ENCODE measurements at regions not wholly inside any gene's neighbourhood (a gene's known extent, or its start where the extent isn't known, plus 50 kb on each side); places are given as distances from the start of the nearest gene placed in this dataset.

DNA sequence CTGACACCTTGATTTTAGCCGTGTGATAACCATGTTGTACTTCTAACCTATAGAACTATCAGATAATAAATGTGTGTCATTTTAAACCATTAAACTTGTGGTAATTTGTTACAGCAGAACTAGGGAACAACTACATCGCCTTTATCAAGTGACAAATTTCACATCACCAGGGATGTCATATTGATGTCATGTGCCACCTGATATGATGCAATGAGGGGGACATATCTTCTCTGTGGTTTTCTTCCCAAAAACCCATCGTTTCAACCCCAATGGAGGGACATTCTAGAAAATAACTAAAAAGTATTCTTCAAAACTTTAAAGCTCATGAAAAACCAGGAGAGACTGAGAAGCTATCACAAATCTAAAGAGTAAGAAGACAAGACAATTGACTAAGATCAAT is 212.2 kb downstream of the ETV1 start:
- TF ChIP-seq, protein P1, sequence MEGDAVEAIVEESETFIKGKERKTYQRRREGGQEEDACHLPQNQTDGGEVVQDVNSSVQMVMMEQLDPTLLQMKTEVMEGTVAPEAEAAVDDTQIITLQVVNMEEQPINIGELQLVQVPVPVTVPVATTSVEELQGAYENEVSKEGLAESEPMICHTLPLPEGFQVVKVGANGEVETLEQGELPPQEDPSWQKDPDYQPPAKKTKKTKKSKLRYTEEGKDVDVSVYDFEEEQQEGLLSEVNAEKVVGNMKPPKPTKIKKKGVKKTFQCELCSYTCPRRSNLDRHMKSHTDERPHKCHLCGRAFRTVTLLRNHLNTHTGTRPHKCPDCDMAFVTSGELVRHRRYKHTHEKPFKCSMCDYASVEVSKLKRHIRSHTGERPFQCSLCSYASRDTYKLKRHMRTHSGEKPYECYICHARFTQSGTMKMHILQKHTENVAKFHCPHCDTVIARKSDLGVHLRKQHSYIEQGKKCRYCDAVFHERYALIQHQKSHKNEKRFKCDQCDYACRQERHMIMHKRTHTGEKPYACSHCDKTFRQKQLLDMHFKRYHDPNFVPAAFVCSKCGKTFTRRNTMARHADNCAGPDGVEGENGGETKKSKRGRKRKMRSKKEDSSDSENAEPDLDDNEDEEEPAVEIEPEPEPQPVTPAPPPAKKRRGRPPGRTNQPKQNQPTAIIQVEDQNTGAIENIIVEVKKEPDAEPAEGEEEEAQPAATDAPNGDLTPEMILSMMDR (IDR thresholded peaks at IDR 0.05; ENCODE audit: low read length): no peak
- TF ChIP-seq EZH2 (optimal IDR thresholded peaks at IDR 0.05; ENCODE audit: low read depth, low read length): no peak
